GM13976 (cell line): ENCODE measurements at regions not wholly inside any gene's neighbourhood (a gene's known extent, or its start where the extent isn't known, plus 50 kb on each side); places are given as distances from the start of the nearest gene placed in this dataset.

Experiments
- DNase-seq: peaks from one replicate; pipeline ENCODE4 v3.0.0; 2012; ENCODE audit warnings: low spot score
- CTCF ChIP-seq: IDR thresholded peaks from 2 replicates; pipeline ENCODE4 v1.5.1; 2012; ENCODE audit warnings: borderline replicate concordance, mild to moderate bottlenecking; ENCODE audit not compliant: insufficient read depth; ENCODE audit errors: extremely low read depth, missing control alignments, control extremely low read depth
- in situ Hi-C: fragments of 300-500 bp; cut with MboI; formaldehyde crosslinking; loops from one replicate; pipeline ENCODE4 v1.12.0; 2022; ENCODE audit warnings: low sequenced_read_pairs, mixed read lengths, inconsistent platforms; ENCODE audit not compliant: unreplicated experiment

DNA sequence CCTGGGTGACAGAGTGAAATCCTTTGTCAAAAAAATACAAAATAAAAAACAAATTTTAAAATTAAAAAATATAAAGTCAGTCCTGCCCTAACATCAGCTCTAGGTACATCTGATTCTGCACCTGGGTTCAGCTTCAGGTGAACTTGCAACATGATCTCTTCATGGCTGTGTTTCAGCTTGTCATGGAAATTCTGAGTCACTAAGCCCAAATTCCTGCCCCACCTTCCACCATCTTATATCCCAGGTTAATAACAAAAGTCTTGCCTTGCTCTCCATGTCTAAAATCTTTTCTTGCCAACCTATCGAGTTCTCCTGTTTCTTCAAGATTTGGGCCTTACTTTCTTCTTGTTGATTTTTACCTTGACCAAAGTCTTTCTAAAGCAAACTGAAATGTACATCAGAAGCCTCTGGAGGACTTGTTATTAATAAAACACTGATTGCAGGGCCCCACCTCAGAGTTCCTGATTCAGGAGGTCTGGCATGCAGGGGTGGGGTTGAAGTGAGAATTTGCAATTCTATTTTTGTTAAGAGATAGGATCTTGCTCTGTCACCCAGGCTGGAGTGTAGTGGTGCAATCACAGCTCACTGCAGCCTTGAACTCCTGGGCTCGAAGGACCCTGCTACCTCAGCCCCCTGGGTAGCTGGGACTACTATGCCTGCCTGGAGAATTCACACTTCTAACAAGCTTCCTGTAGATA, 125.8 kb upstream of the VCX3A start:
- DNase-seq: no peak
- no peak for TF ChIP-seq CTCF
- in situ Hi-C loops: no loop called here

- in situ Hi-C loops: no loop called here
- no peak for DNase-seq
- TF ChIP-seq CTCF: no peak
Observed at GRCh38 chrX:6645216-6645615, 110.3 kb upstream of the VCX3A start.

DNA sequence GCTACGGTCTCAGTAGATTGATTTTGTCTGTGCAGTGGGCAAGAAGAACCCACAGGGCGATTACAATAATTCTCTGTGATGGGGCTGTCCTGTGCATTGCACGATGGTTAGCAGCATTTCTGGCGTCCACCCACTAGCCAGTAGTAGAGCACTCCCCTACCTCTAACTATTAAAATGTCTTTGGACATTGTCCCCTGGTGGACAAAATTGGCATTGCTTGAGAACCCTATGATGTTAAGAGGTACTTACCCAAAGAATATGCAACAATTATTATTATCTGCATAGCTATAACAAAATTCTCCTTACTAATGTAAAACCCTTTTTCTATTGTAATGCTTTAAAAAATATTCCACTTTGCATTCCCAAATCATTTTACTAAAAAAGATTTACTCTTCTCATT, 109.5 kb upstream of the VCX3A start:
- no peak for DNase-seq
- in situ Hi-C loops: no loop called here
- no peak for TF ChIP-seq CTCF

DNA sequence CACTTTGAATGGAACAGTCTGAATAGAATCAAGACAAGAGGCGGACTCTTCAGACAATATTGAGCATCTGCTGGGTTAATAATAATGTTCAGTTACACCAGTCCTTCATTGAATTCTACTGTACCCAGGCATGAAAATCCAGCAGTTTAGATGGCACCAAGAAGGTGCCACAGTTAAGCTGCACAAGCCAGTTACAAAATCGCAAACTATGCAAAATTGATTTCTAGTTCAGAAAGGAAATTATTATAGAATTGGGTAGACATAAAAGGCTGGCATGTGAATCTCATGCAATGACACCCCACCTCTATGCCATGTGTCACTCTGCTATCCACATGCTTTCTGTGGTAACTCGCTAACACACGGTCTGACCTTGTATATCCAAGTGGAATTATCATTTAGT, 105.8 kb upstream of the VCX3A start:
- in situ Hi-C loops: no loop called here
- DNase-seq: no peak
- TF ChIP-seq CTCF: no peak

- in situ Hi-C loops: no loop called here
- TF ChIP-seq CTCF: no peak
- DNase-seq: no peak
Observed at GRCh38 chrX:6614506-6614905, 79.6 kb upstream of the VCX3A start.

- no peak for DNase-seq
- TF ChIP-seq CTCF: no peak
- in situ Hi-C loops: no loop called here
Observed at GRCh38 chrX:6599230-6599860, 64.4 kb upstream of the VCX3A start.
